ENCODE measurements at regions not wholly inside any gene's neighbourhood (a gene's known extent, or its start where the extent isn't known, plus 50 kb on each side); places are given as distances from the start of the nearest gene placed in this dataset.
"Not testable (repeated sequence)": the region's sequence is repeated elsewhere in the genome, so short reads cannot be mapped to it uniquely, and the experiment has no call there.

- DNase-seq: no peak
These were observed 1570.1 kb downstream of the SI start for GRCh38 chr3:163508206-163508605.

- DNase-seq: no peak
These were observed 1573.3 kb downstream of the SI start for GRCh38 chr3:163504974-163505373.

GRCh38 chr3:163499736-163500219 is 1578.5 kb downstream of the SI start:
- not testable (repeated sequence) for DNase-seq

GRCh38 chr3:163498842-163499735 is 1579.2 kb downstream of the SI start:
- DNase-seq: not testable (repeated sequence)

GRCh38 chr3:163491714-163492113 is 1586.6 kb downstream of the SI start:
- no peak for DNase-seq

GRCh38 chr3:163490119-163490518 is 1588.2 kb downstream of the SI start:
- DNase-seq: peak; percentile 15

- no peak for DNase-seq
These were observed 1595.6 kb downstream of the SI start for GRCh38 chr3:163482695-163483094.

- DNase-seq: no peak
These were observed 1596.6 kb downstream of the SI start for GRCh38 chr3:163481738-163482137.

GRCh38 chr3:163476179-163476578 is 1602.1 kb downstream of the SI start:
- no peak for DNase-seq

- no peak for DNase-seq
These were observed 1603.5 kb downstream of the SI start for GRCh38 chr3:163474766-163475165.

GRCh38 chr3:163468531-163469335 is 1609.6 kb downstream of the SI start:
- DNase-seq: no peak

- no peak for DNase-seq
These were observed 1615.8 kb downstream of the SI start for GRCh38 chr3:163462446-163462845.

GRCh38 chr3:163450698-163451097 is 1627.6 kb downstream of the SI start:
- no peak for DNase-seq

- DNase-seq: no peak
These were observed 1639.5 kb downstream of the SI start for GRCh38 chr3:163438760-163439159.

GRCh38 chr3:163422671-163423070 is 1655.6 kb downstream of the SI start:
- no peak for DNase-seq

GRCh38 chr3:163391407-163392181 is 1686.7 kb downstream of the SI start:
- no peak for DNase-seq

GRCh38 chr3:163384383-163384782 is 1693.9 kb downstream of the SI start:
- no peak for DNase-seq

- DNase-seq: no peak
These were observed 1696.1 kb downstream of the SI start for GRCh38 chr3:163382183-163382582.

- DNase-seq: peak; percentile 50
These were observed 1710.1 kb downstream of the SI start for GRCh38 chr3:163368168-163368567.

- peak; percentile 23 for DNase-seq
These were observed 1713.6 kb downstream of the SI start for GRCh38 chr3:163364717-163365116.

- no peak for DNase-seq
These were observed 1716.1 kb downstream of the SI start for GRCh38 chr3:163362151-163362550.

GRCh38 chr3:163361357-163361878 is 1716.9 kb downstream of the SI start:
- DNase-seq: peak; percentile 5

GRCh38 chr3:163347944-163348343 is 1730.4 kb downstream of the SI start:
- no peak for DNase-seq
